ENCODE measurements at regions not wholly inside any gene's neighbourhood (a gene's known extent, or its start where the extent isn't known, plus 50 kb on each side); places are given as distances from the start of the nearest gene placed in this dataset.

GRCh38 chr6:164551706-164552105, 757.7 kb downstream of the C6orf118 start:
- ATAC-seq (no peak), DNase-seq (no peak)
- 85% methylated on average over 4 of the region's 4 CpGs for WGBS
- intact Hi-C loops (cut with DNase I): no loop called here
- no peak overlapping the region for H3K27ac ChIP-seq (ENCODE audit: low read length)
- H3K9me3 ChIP-seq (ENCODE audit: control insufficient read depth, low read length): no peaks in the 10 kb centered on the region
- H3K27me3 ChIP-seq (ENCODE audit: control insufficient read depth, insufficient read depth): no peaks in the 10 kb centered on the region
- no peak overlapping the region for H3K4me3 ChIP-seq (ENCODE audit: low read length)
- H3K4me1 ChIP-seq (ENCODE audit: control insufficient read depth, insufficient read depth, low read length): peaks cover 2% of the 10 kb centered on the region

- 72% methylated on average over 3 of the region's 3 CpGs for WGBS
- Histone ChIP-seq H3K4me1 (ENCODE audit: control insufficient read depth, insufficient read depth, low read length) (no peaks in the 10 kb centered on the region), H3K27ac (ENCODE audit: low read length) (no peak overlapping the region), H3K4me3 (ENCODE audit: low read length) (no peak overlapping the region), H3K27me3 (ENCODE audit: control insufficient read depth, insufficient read depth) (no peaks in the 10 kb centered on the region), H3K9me3 (ENCODE audit: control insufficient read depth, low read length) (no peaks in the 10 kb centered on the region)
- intact Hi-C loops (cut with DNase I): no loop called here
- ATAC-seq (no peak), DNase-seq (no peak)
These were observed 762.3 kb downstream of the C6orf118 start for GRCh38 chr6:164547076-164547475.

GRCh38 chr6:164546263-164546662, 763.1 kb downstream of the C6orf118 start:
- Histone ChIP-seq H3K27ac (ENCODE audit: low read length) (no peak overlapping the region), H3K27me3 (ENCODE audit: control insufficient read depth, insufficient read depth) (no peaks in the 10 kb centered on the region), H3K4me1 (ENCODE audit: control insufficient read depth, insufficient read depth, low read length) (no peaks in the 10 kb centered on the region), H3K9me3 (ENCODE audit: control insufficient read depth, low read length) (no peaks in the 10 kb centered on the region), H3K4me3 (ENCODE audit: low read length) (no peak overlapping the region)
- no peak for ATAC-seq
- no peak for DNase-seq
- WGBS: 50% methylated on average over 2 of the region's 2 CpGs
- intact Hi-C loops (cut with DNase I): no loop called here

GRCh38 chr6:164534070-164534766, 775.2 kb downstream of the C6orf118 start:
- 63% methylated on average over 10 of the region's 10 CpGs for WGBS
- H3K9me3 ChIP-seq (ENCODE audit: control insufficient read depth, low read length): no peaks in the 10 kb centered on the region
- no peak overlapping the region for H3K4me3 ChIP-seq (ENCODE audit: low read length)
- H3K27me3 ChIP-seq (ENCODE audit: control insufficient read depth, insufficient read depth): no peaks in the 10 kb centered on the region
- H3K4me1 ChIP-seq (ENCODE audit: control insufficient read depth, insufficient read depth, low read length): peaks cover 7% of the 10 kb centered on the region
- peak in 1 of 2 donors; percentile 24 for ATAC-seq
- no peak overlapping the region for H3K27ac ChIP-seq (ENCODE audit: low read length)
- no peak for DNase-seq
- intact Hi-C loops (cut with DNase I): no loop called here

- ATAC-seq: peak in 1 of 2 donors; percentile 50
- intact Hi-C loops (cut with DNase I): no loop called here
- H3K4me1 ChIP-seq (ENCODE audit: control insufficient read depth, insufficient read depth, low read length): peaks cover 7% of the 10 kb centered on the region
- DNase-seq: peak in 1 of 3 donors; percentile 22
- no peaks in the 10 kb centered on the region for H3K9me3 ChIP-seq (ENCODE audit: control insufficient read depth, low read length)
- WGBS: 19% methylated on average over 5 of the region's 5 CpGs
- H3K4me3 ChIP-seq (ENCODE audit: low read length): no peak overlapping the region
- H3K27ac ChIP-seq (ENCODE audit: low read length): no peak overlapping the region
- H3K27me3 ChIP-seq (ENCODE audit: control insufficient read depth, insufficient read depth): no peaks in the 10 kb centered on the region
These were observed 776.4 kb downstream of the C6orf118 start for GRCh38 chr6:164533045-164533362.

GRCh38 chr6:164532198-164533044, 777.0 kb downstream of the C6orf118 start:
- no peak for ATAC-seq
- H3K27ac ChIP-seq (ENCODE audit: low read length): no peak overlapping the region
- no peaks in the 10 kb centered on the region for H3K9me3 ChIP-seq (ENCODE audit: control insufficient read depth, low read length)
- DNase-seq: no peak
- 63% methylated on average over 9 of the region's 9 CpGs for WGBS
- H3K27me3 ChIP-seq (ENCODE audit: control insufficient read depth, insufficient read depth): no peaks in the 10 kb centered on the region
- intact Hi-C loops (cut with DNase I): no loop called here
- peaks cover 7% of the 10 kb centered on the region for H3K4me1 ChIP-seq (ENCODE audit: control insufficient read depth, insufficient read depth, low read length)
- no peak overlapping the region for H3K4me3 ChIP-seq (ENCODE audit: low read length)

GRCh38 chr6:164531736-164532135, 777.7 kb downstream of the C6orf118 start:
- no peaks in the 10 kb centered on the region for H3K9me3 ChIP-seq (ENCODE audit: control insufficient read depth, low read length)
- no peaks in the 10 kb centered on the region for H3K27me3 ChIP-seq (ENCODE audit: control insufficient read depth, insufficient read depth)
- no peak overlapping the region for H3K27ac ChIP-seq (ENCODE audit: low read length)
- no peak for DNase-seq
- WGBS: 97% methylated on average over 3 of the region's 3 CpGs
- intact Hi-C loops (cut with DNase I): no loop called here
- no peak overlapping the region for H3K4me3 ChIP-seq (ENCODE audit: low read length)
- H3K4me1 ChIP-seq (ENCODE audit: control insufficient read depth, insufficient read depth, low read length): peaks cover 7% of the 10 kb centered on the region
- no peak for ATAC-seq

GRCh38 chr6:164528539-164528938, 780.9 kb downstream of the C6orf118 start:
- ATAC-seq (no peak), DNase-seq (no peak)
- WGBS: 76% methylated on average over 3 of the region's 3 CpGs
- Histone ChIP-seq H3K4me3 (ENCODE audit: low read length) (no peak overlapping the region), H3K27me3 (ENCODE audit: control insufficient read depth, insufficient read depth) (no peaks in the 10 kb centered on the region), H3K9me3 (ENCODE audit: control insufficient read depth, low read length) (peaks cover 3% of the 10 kb centered on the region), H3K27ac (ENCODE audit: low read length) (no peak overlapping the region), H3K4me1 (ENCODE audit: control insufficient read depth, insufficient read depth, low read length) (peaks cover 4% of the 10 kb centered on the region)
- intact Hi-C loops (cut with DNase I): no loop called here

GRCh38 chr6:164523087-164523654, 786.2 kb downstream of the C6orf118 start:
- Histone ChIP-seq H3K27me3 (ENCODE audit: control insufficient read depth, insufficient read depth) (no peaks in the 10 kb centered on the region), H3K9me3 (ENCODE audit: control insufficient read depth, low read length) (peaks cover 5% of the 10 kb centered on the region), H3K4me1 (ENCODE audit: control insufficient read depth, insufficient read depth, low read length) (no peaks in the 10 kb centered on the region), H3K27ac (ENCODE audit: low read length) (no peak overlapping the region), H3K4me3 (ENCODE audit: low read length) (no peak overlapping the region)
- ATAC-seq: no peak
- no peak for DNase-seq
- intact Hi-C loops (cut with DNase I): no loop called here
- WGBS: 71% methylated on average over 1 of the region's 1 CpG

- Histone ChIP-seq H3K27ac (ENCODE audit: low read length) (no peak overlapping the region), H3K9me3 (ENCODE audit: control insufficient read depth, low read length) (peaks cover 5% of the 10 kb centered on the region), H3K4me3 (ENCODE audit: low read length) (no peak overlapping the region), H3K4me1 (ENCODE audit: control insufficient read depth, insufficient read depth, low read length) (no peaks in the 10 kb centered on the region), H3K27me3 (ENCODE audit: control insufficient read depth, insufficient read depth) (no peaks in the 10 kb centered on the region)
- ATAC-seq (no peak), DNase-seq (no peak)
- 58% methylated on average over 4 of the region's 4 CpGs for WGBS
- intact Hi-C loops (cut with DNase I): no loop called here
These were observed 788.5 kb downstream of the C6orf118 start for GRCh38 chr6:164520916-164521315.

GRCh38 chr6:164507206-164507940, 802.0 kb downstream of the C6orf118 start:
- DNase-seq (peak in 1 of 3 donors; percentile 44), ATAC-seq (no peak)
- Histone ChIP-seq H3K27ac (ENCODE audit: low read length) (no peak overlapping the region), H3K4me1 (ENCODE audit: control insufficient read depth, insufficient read depth, low read length) (no peaks in the 10 kb centered on the region), H3K27me3 (ENCODE audit: control insufficient read depth, insufficient read depth) (no peaks in the 10 kb centered on the region), H3K4me3 (ENCODE audit: low read length) (no peak overlapping the region), H3K9me3 (ENCODE audit: control insufficient read depth, low read length) (no peaks in the 10 kb centered on the region)
- WGBS: 63% methylated on average over 8 of the region's 8 CpGs
- intact Hi-C loops (cut with DNase I): no loop called here

Measured in right cardiac atrium (tissue), 5 donors.